Hepatocyte (in vitro differentiated cells): ENCODE measurements at regions not wholly inside any gene's neighbourhood (a gene's known extent, or its start where the extent isn't known, plus 50 kb on each side); places are given as distances from the start of the nearest gene placed in this dataset.

Experiments
- DNase-seq: peaks from one replicate; pipeline ENCODE4 v3.0.0-alpha.2; 2016; ENCODE audit warnings: low spot score
- H2AFZ ChIP-seq: fragments of 200-600 bp; sonication (generic); 2 replicates; pipeline ENCODE4 v1.6.0; 2016; ENCODE audit warnings: antibody characterized with exemption, mild to moderate bottlenecking
- H3K27ac ChIP-seq: fragments of 200-600 bp; sonication (generic); 2 replicates; pipeline ENCODE4 v1.5.1; 2016; ENCODE audit warnings: mild to moderate bottlenecking
- H3K27me3 ChIP-seq: fragments of 200-600 bp; sonication (generic); 2 replicates; pipeline ENCODE4 v1.6.1; 2016
- H3K36me3 ChIP-seq: fragments of 200-600 bp; sonication (generic); replicated peaks from 2 replicates; pipeline ENCODE4 v1.5.1; 2016; ENCODE audit warnings: low read depth; ENCODE audit not compliant: insufficient read depth
- H3K4me1 ChIP-seq: fragments of 200-600 bp; sonication (generic); 2 replicates; pipeline ENCODE4 v1.5.1; 2016; ENCODE audit warnings: mild to moderate bottlenecking, moderate library complexity; ENCODE audit not compliant: insufficient read depth
- H3K4me2 ChIP-seq: fragments of 200-600 bp; sonication (generic); 2 replicates; pipeline ENCODE4 v1.6.0; 2016
- H3K4me3 ChIP-seq: fragments of 200-600 bp; sonication (generic); 2 replicates; pipeline ENCODE4 v1.5.1; 2016; ENCODE audit warnings: mild to moderate bottlenecking
- H3K79me2 ChIP-seq: fragments of 200-600 bp; sonication (generic); 2 replicates; pipeline ENCODE4 v1.6.0; 2017; ENCODE audit warnings: mild to moderate bottlenecking
- H3K9me2 ChIP-seq: fragments of 200-600 bp; sonication (generic); replicated peaks from 2 replicates; pipeline ENCODE4 v1.6.0; 2017; ENCODE audit warnings: mild to moderate bottlenecking; ENCODE audit not compliant: insufficient read depth
- H3K9me3 ChIP-seq: fragments of 200-600 bp; sonication (generic); 2 replicates; pipeline ENCODE4 v1.5.1; 2016; ENCODE audit warnings: low read depth, mild to moderate bottlenecking
- H4K20me1 ChIP-seq: fragments of 200-600 bp; sonication (generic); 2 replicates; pipeline ENCODE4 v1.6.0; 2016; ENCODE audit warnings: mild to moderate bottlenecking; ENCODE audit not compliant: insufficient read depth, poor library complexity, severe bottlenecking
- CTCF ChIP-seq: fragments of 200-600 bp; sonication (generic); IDR thresholded peaks from 2 replicates; pipeline ENCODE4 v1.5.1; 2016; ENCODE audit warnings: antibody characterized with exemption, mild to moderate bottlenecking; ENCODE audit not compliant: poor library complexity
- EZH2 ChIP-seq: fragments of 200-600 bp; sonication (generic); IDR thresholded peaks from 2 replicates; pipeline ENCODE4 v1.6.1; 2016; ENCODE audit warnings: antibody characterized with exemption, mild to moderate bottlenecking, borderline replicate concordance
- EZH2phosphoT487 ChIP-seq: fragments of 200-600 bp; sonication (generic); IDR thresholded peaks from one replicate; pipeline ENCODE4 v1.6.1; 2018; ENCODE audit warnings: antibody characterized with exemption, mild to moderate bottlenecking, low read depth, moderate library complexity; ENCODE audit not compliant: unreplicated experiment, severe bottlenecking
- WGBS: methylation state at CpG from one replicate; pipeline ENCODE4 v1.1.6; 2016; ENCODE audit warnings: low lambda C conversion rate; ENCODE audit errors: missing lambda C conversion rate; 5-methylcytosine and 5-hydroxymethylcytosine counted together

GRCh38 chrX:40213092-40213491, 115.3 kb upstream of the BCOR start:
- no peak overlapping the region for H2AFZ ChIP-seq
- H3K9me2 ChIP-seq: no peaks in the 10 kb centered on the region
- H3K79me2 ChIP-seq: no peaks in the 10 kb centered on the region
- no peaks in the 10 kb centered on the region for H3K36me3 ChIP-seq
- H3K4me1 ChIP-seq: no peaks in the 10 kb centered on the region
- H3K27ac ChIP-seq: no peak overlapping the region
- H3K27me3 ChIP-seq: no peaks in the 10 kb centered on the region
- no peak overlapping the region for H3K4me2 ChIP-seq
- 84% methylated on average over 3 of the region's 3 CpGs for WGBS
- no peaks in the 10 kb centered on the region for H4K20me1 ChIP-seq
- TF ChIP-seq EZH2phosphoT487: no peak
- TF ChIP-seq CTCF: no peak
- TF ChIP-seq EZH2: no peak
- no peaks in the 10 kb centered on the region for H3K9me3 ChIP-seq
- no peak for DNase-seq
- no peak overlapping the region for H3K4me3 ChIP-seq

DNA sequence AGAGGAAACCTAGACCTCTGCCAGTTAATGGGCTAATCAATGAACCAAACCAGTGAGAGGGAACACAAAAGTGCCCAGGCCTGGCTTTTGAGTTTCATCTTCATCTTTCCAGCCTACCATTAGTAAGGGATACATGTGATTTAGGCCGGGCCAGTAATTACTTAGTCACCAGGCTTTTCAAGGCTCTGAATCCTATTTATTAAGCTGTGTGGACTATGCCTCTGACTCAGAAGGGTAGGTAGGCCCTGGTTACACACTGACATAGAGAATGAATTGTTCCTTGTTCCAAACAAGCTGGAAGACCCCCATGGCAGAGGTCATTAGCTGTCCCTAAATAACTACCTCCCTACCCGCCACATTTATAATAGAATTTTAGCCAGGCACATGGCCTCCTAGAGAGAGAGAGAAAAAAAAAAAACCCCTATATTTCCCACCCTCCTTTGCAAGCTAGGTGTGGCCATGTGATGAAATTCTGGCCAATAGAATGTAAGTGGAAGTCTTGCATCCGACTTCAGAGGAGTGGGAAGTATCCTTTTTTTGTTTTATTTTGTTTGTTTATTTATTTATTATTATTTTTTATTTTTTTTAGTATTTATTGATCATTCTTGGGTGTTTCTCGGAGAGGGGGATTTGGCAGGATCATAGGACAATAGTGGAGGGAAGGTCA, 112.3 kb upstream of the BCOR start:
- Histone ChIP-seq H3K9me3 (no peaks in the 10 kb centered on the region), H3K79me2 (no peaks in the 10 kb centered on the region), H3K27me3 (no peaks in the 10 kb centered on the region), H3K27ac (no peak overlapping the region), H2AFZ (no peak overlapping the region), H3K4me2 (no peak overlapping the region), H3K4me1 (no peaks in the 10 kb centered on the region), H3K36me3 (no peaks in the 10 kb centered on the region), H3K9me2 (no peaks in the 10 kb centered on the region), H3K4me3 (no peak overlapping the region), H4K20me1 (no peaks in the 10 kb centered on the region)
- no peak for TF ChIP-seq EZH2
- no peak for DNase-seq
- WGBS: 92% methylated on average over 4 of the region's 4 CpGs

- Histone ChIP-seq H2AFZ (no peak overlapping the region), H3K79me2 (no peaks in the 10 kb centered on the region), H3K4me1 (no peaks in the 10 kb centered on the region), H3K9me3 (no peaks in the 10 kb centered on the region), H3K27ac (no peak overlapping the region), H3K27me3 (no peaks in the 10 kb centered on the region), H3K9me2 (no peaks in the 10 kb centered on the region), H3K4me3 (no peak overlapping the region), H4K20me1 (no peaks in the 10 kb centered on the region), H3K36me3 (no peaks in the 10 kb centered on the region), H3K4me2 (no peak overlapping the region)
- no peak for DNase-seq
- TF ChIP-seq CTCF: no peak
- 89% methylated on average over 4 of the region's 4 CpGs for WGBS
These were observed 109.9 kb upstream of the BCOR start for GRCh38 chrX:40207626-40208025.

DNA sequence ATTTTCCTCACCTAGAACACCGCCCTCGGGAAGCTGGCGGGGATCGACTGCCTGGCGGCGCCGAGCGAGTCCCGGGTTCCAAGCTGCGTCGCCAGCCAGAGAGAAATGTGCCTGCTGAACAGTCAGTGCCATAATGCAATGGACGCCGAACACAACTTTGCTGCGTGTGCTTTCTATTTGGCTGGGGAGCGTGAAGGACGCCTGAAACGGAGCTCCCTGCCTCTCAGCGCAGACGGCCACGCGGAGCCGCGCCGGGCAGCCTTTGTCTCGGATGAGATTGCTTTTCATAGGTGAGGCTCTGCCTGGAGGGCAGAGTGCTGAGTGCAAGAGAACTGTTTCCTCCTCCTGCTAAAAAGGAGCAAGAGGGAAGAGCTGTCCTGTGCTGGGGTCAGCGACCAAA, 107.7 kb upstream of the BCOR start:
- H3K9me2 ChIP-seq: no peaks in the 10 kb centered on the region
- no peak overlapping the region for H2AFZ ChIP-seq
- no peaks in the 10 kb centered on the region for H3K79me2 ChIP-seq
- no peaks in the 10 kb centered on the region for H3K4me1 ChIP-seq
- H3K4me3 ChIP-seq: no peak overlapping the region
- DNase-seq: no peak
- no peaks in the 10 kb centered on the region for H3K27me3 ChIP-seq
- WGBS: 87% methylated on average over 26 of the region's 26 CpGs
- H3K9me3 ChIP-seq: no peaks in the 10 kb centered on the region
- H3K36me3 ChIP-seq: no peaks in the 10 kb centered on the region
- TF ChIP-seq CTCF (no peak), EZH2phosphoT487 (no peak), EZH2 (no peak)
- no peak overlapping the region for H3K4me2 ChIP-seq
- no peaks in the 10 kb centered on the region for H4K20me1 ChIP-seq
- no peak overlapping the region for H3K27ac ChIP-seq
